Activated naive CD8-positive, alpha-beta T cell treated with anti-CD3 and anti-CD28 coated beads, Interleukin-2, amount 10 ng/mL, durations not matched to agents 7 days and 5 days (primary cell): ENCODE measurements at regions not wholly inside any gene's neighbourhood (a gene's known extent, or its start where the extent isn't known, plus 50 kb on each side); places are given as distances from the start of the nearest gene placed in this dataset.
"Not testable (repeated sequence)": the region's sequence is repeated elsewhere in the genome, so short reads cannot be mapped to it uniquely, and the experiment has no call there.

Source experiments
- ATAC-seq: fragments of 150-1000 bp; cut with Tn5 transposase; one replicate; pipeline ENCODE4 v1.10.0; 2021; ENCODE audit warnings: low read depth, moderate library complexity
- POLR2A ChIA-PET: fragments of 350-600 bp; sonication (Branson Sonifier 250); formaldehyde crosslinking; loops from one replicate; lab custom pipeline; 2021; ENCODE audit warnings: antibody characterized with exemption; lab: Charles Lee
- DNase-seq: peaks from one replicate; pipeline ENCODE4 v3.0.0; 2021
- H3K27ac Mint-ChIP-seq: one replicate; pipeline ENCODE4 v1.8.0; 2022; ENCODE audit warnings: mild to moderate bottlenecking, mixed read lengths
- H3K27me3 Mint-ChIP-seq: one replicate; pipeline ENCODE4 v1.8.0; 2022; ENCODE audit warnings: mild to moderate bottlenecking, moderate library complexity, mixed read lengths
- H3K36me3 Mint-ChIP-seq: one replicate; pipeline ENCODE4 v1.8.0; 2021; ENCODE audit warnings: mild to moderate bottlenecking, mixed read lengths
- H3K4me1 Mint-ChIP-seq: one replicate; pipeline ENCODE4 v1.8.0; 2021; ENCODE audit warnings: mixed read lengths
- H3K4me3 Mint-ChIP-seq: one replicate; pipeline ENCODE4 v1.8.0; 2022; ENCODE audit warnings: mild to moderate bottlenecking, moderate library complexity, mixed read lengths
- H3K9me3 Mint-ChIP-seq: one replicate; pipeline ENCODE4 v1.8.0; 2021; ENCODE audit warnings: mixed read lengths

DNA sequence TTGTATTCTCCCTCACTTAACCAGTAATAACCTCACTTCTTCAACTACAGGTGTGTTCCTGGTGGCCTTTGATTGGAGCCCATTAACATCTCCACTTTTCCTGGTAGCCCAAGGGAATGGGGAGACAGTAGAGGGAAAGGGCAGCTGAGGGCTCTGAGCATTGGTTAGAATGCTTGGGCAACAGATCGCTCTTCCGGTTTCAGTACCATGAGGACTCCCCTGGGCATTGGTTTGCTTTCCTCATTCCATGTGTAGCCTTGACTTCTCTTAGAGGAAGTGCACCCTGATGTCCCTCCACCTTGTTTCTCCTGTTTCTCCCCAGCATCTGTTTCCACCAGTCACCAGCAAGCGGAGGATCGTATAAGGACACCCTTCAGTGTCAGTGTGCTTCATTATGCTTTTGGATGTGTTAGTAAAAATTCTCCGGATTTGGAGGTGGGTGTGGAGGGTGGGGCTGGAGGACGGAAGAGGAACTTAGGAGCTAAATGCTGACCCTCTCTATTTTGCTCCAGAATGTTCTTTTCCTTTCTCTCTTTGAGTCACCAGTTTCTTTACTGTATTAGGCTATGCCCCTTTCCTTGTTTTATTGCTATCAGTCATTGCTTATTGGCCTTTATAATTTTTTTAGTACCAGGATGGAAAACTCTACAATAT lies 50.6 kb upstream of the ZNG1B start:
- H3K36me3 Mint-ChIP-seq, DNase-seq, H3K4me3 Mint-ChIP-seq, POLR2A ChIA-PET, H3K9me3 Mint-ChIP-seq, H3K27ac Mint-ChIP-seq, ATAC-seq: not testable (repeated sequence)
- peaks cover 13% of the 10 kb centered on the region for H3K4me1 Mint-ChIP-seq
- peaks cover 42% of the 10 kb centered on the region for H3K27me3 Mint-ChIP-seq

DNA sequence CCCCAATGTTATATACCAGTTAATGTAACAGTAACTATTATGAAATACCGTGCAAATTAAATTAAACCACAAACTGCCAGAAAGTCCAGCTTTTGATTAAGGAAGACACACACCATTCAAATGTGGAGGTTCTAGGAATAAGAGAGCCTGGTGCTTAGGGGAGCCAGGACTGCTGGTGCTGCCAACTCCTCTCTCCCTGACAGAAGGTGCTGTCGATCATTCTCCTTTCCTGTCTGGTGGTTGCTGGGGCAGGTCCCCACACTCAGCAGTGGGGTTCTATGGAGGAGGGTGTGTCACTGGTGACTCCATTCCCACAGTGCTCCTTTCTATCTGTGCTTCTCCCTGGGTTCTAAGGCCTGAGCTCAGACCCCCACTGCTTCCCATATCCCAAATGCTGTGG lies 57.9 kb upstream of the ZNG1B start:
- H3K4me3 Mint-ChIP-seq, POLR2A ChIA-PET, H3K36me3 Mint-ChIP-seq, H3K9me3 Mint-ChIP-seq, H3K27ac Mint-ChIP-seq, DNase-seq, ATAC-seq, H3K4me1 Mint-ChIP-seq: not testable (repeated sequence)
- peaks cover 33% of the 10 kb centered on the region for H3K27me3 Mint-ChIP-seq

- POLR2A ChIA-PET = no interaction called here
Observed at GRCh38 chr2:113376913-113377445, 60.5 kb upstream of the ZNG1B start.

DNA sequence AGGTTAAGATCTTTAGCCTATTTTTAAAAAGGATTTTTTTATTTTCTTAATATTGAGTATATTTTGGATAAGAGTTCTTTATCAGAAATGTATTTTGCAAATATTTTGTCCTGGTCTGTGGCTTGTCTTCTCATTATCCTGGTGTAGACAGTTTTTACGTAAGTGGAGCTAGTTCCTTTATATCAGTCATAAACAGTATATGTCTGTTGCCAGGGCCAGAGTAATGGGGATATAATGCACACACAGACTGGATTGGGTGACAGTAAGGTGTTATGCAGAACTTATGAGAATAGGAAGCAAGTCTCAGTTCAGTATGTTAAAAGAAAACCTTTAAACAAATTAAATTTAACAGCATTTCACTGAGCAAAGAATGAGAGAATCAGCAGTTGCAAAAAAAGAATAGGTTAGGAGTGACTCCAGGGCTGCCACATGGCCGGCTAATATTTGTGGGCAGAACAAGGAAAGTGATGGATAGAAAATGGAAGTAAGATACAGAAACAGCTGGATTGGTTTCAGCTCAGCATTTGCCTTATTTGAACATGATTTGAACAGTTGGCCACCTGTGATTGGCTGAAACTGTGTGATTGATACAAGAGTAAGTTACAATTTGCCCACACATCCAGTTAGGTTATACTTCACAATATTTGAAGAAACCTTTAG lies 61.1 kb upstream of the ZNG1B start:
- Mint-ChIP-seq H3K4me1 (peaks cover 7% of the 10 kb centered on the region), H3K9me3 (no peaks in the 10 kb centered on the region), H3K27me3 (peaks cover 17% of the 10 kb centered on the region), H3K36me3 (peaks cover 2% of the 10 kb centered on the region), H3K4me3 (no peak overlapping the region), H3K27ac (peak overlapping the region; percentile 1)
- DNase-seq (no peak), ATAC-seq (no peak)
- POLR2A ChIA-PET = no interaction called here

More at GRCh38 chr2:113376913-113377445, 60.5 kb upstream of the ZNG1B start:
- H3K4me1 Mint-ChIP-seq = peaks cover 7% of the 10 kb centered on the region
- H3K4me3 Mint-ChIP-seq = no peak overlapping the region
- H3K36me3 Mint-ChIP-seq = peaks cover 2% of the 10 kb centered on the region
- no peak for DNase-seq
- H3K27ac Mint-ChIP-seq = no peak overlapping the region
- no peaks in the 10 kb centered on the region for H3K9me3 Mint-ChIP-seq
- no peak for ATAC-seq
- peaks cover 19% of the 10 kb centered on the region for H3K27me3 Mint-ChIP-seq

DNA sequence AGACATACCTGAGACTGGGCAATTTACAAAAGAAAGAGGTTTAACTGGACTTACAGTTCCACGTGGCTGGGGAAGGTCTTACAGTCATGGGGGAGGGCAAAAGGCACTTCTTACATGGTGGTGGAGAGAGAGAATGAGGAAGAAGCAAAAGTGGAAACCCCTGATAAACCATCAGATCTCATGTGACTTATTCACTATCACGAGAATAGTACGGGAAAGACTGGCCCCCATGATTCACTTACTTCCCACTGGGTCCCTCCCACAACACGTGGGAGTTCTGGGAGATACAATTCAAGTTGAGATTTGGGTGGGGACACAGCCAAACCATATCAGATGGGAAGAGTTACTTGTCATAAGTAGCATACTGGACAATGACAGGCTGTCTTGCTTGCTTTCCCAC lies 62.6 kb upstream of the ZNG1B start:
- H3K27ac Mint-ChIP-seq, POLR2A ChIA-PET, H3K36me3 Mint-ChIP-seq, DNase-seq, H3K9me3 Mint-ChIP-seq, H3K4me3 Mint-ChIP-seq, ATAC-seq: not testable (repeated sequence)
- H3K4me1 Mint-ChIP-seq = peaks cover 16% of the 10 kb centered on the region
- H3K27me3 Mint-ChIP-seq = peaks cover 15% of the 10 kb centered on the region

GRCh38 chr2:113372258-113372834 lies 65.1 kb upstream of the ZNG1B start:
- H3K4me3 Mint-ChIP-seq, ATAC-seq, H3K36me3 Mint-ChIP-seq, H3K9me3 Mint-ChIP-seq, H3K27ac Mint-ChIP-seq, DNase-seq, POLR2A ChIA-PET: not testable (repeated sequence)
- Mint-ChIP-seq H3K4me1 (peaks cover 24% of the 10 kb centered on the region), H3K27me3 (peaks cover 11% of the 10 kb centered on the region)

GRCh38 chr2:113370478-113371091 lies 66.9 kb upstream of the ZNG1B start:
- H3K4me1 Mint-ChIP-seq = peaks cover 25% of the 10 kb centered on the region
- peak overlapping the region; percentile 70 for H3K27ac Mint-ChIP-seq
- POLR2A ChIA-PET = interaction anchor here (1.7 kb wide), 1 partner anchor 122 kb away, joined by 4 read pairs; no protein-coding TSS in a partner anchor

DNA sequence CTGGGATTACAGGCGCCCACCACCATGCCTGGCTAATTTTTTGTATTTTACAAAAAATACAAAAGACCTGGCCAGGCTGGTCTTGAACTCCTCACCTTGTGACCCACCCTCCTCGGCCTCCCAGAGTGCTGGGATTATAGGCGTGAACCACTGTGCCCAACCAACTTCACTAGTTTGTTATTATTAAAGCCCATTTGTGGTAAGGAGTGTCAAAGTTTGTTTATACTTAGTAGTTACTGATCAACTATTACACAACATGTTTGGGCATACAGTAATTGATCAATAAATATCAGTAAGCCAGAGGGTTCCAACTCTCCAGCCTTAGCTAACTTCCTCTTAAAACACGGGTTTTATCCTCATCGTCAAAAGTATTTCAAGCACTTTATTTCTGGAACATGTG lies 67.5 kb upstream of the ZNG1B start:
- Mint-ChIP-seq H3K36me3 (no peaks in the 10 kb centered on the region), H3K4me1 (peaks cover 30% of the 10 kb centered on the region), H3K27ac (no peak overlapping the region), H3K4me3 (no peak overlapping the region), H3K27me3 (peaks cover 3% of the 10 kb centered on the region), H3K9me3 (no peaks in the 10 kb centered on the region)
- DNase-seq (no peak), ATAC-seq (no peak)
- POLR2A ChIA-PET = interaction anchor here (1.7 kb wide), 1 partner anchor 122 kb away, joined by 4 read pairs; no protein-coding TSS in a partner anchor

More at GRCh38 chr2:113370478-113371091, 66.9 kb upstream of the ZNG1B start:
- Mint-ChIP-seq H3K27me3 (peaks cover 7% of the 10 kb centered on the region), H3K4me3 (no peak overlapping the region), H3K36me3 (no peaks in the 10 kb centered on the region), H3K9me3 (no peaks in the 10 kb centered on the region)
- DNase-seq = peak; percentile 61
- peak; percentile 95 for ATAC-seq

DNA sequence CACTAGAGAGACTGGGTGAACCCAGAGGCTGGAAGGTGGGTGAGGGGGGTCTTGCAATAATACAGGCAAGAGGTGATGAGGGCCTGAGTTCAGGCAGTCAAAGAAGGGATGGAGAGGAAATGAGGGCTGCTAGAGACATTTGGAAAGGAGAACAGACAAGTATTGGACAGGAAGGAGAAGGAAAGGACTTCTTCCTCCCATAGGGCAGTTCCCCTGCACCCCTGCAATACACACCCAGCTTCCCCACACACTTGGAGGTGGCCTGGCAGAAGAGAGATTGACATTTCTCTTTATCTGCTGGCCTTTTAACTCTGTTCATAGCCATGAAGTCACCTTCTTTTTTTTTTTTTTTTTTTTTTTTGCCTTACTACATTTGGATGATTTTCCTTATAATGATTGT lies 68.9 kb upstream of the ZNG1B start:
- DNase-seq, H3K4me3 Mint-ChIP-seq, H3K27ac Mint-ChIP-seq, ATAC-seq, POLR2A ChIA-PET, H3K27me3 Mint-ChIP-seq, H3K9me3 Mint-ChIP-seq, H3K36me3 Mint-ChIP-seq: not testable (repeated sequence)
- peaks cover 31% of the 10 kb centered on the region for H3K4me1 Mint-ChIP-seq

- ATAC-seq, H3K9me3 Mint-ChIP-seq, H3K4me3 Mint-ChIP-seq, H3K36me3 Mint-ChIP-seq, POLR2A ChIA-PET, H3K27me3 Mint-ChIP-seq, DNase-seq, H3K27ac Mint-ChIP-seq: not testable (repeated sequence)
- H3K4me1 Mint-ChIP-seq = peaks cover 36% of the 10 kb centered on the region
Observed at GRCh38 chr2:113366821-113367220, 70.7 kb upstream of the ZNG1B start.

- H3K9me3 Mint-ChIP-seq, H3K4me3 Mint-ChIP-seq, H3K27me3 Mint-ChIP-seq, DNase-seq, H3K27ac Mint-ChIP-seq, ATAC-seq, H3K36me3 Mint-ChIP-seq, POLR2A ChIA-PET: not testable (repeated sequence)
- peaks cover 42% of the 10 kb centered on the region for H3K4me1 Mint-ChIP-seq
Observed at GRCh38 chr2:113365791-113366190, 71.7 kb upstream of the ZNG1B start.

DNA sequence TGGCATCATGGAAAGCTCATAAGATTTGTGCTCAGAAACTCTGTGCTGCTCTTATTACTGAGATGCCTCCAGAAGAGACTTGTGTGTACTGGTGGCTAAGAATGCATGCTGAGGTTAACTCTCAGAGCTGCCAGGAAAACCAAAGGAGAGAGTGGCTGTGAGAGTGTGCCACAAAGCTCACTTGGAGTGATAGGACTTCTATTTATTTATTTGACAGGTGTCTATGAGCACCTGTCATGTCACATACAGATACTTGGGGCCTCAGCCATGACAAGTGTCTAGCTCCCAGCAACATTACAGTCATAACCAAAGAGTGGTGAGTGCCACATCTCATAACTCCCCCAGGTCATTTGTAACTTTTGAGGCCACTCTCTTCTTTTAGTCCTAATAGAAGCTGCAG lies 72.2 kb upstream of the ZNG1B start:
- ATAC-seq, H3K9me3 Mint-ChIP-seq, DNase-seq, H3K27ac Mint-ChIP-seq, H3K27me3 Mint-ChIP-seq, H3K36me3 Mint-ChIP-seq, POLR2A ChIA-PET, H3K4me3 Mint-ChIP-seq: not testable (repeated sequence)
- H3K4me1 Mint-ChIP-seq = peaks cover 42% of the 10 kb centered on the region

DNA sequence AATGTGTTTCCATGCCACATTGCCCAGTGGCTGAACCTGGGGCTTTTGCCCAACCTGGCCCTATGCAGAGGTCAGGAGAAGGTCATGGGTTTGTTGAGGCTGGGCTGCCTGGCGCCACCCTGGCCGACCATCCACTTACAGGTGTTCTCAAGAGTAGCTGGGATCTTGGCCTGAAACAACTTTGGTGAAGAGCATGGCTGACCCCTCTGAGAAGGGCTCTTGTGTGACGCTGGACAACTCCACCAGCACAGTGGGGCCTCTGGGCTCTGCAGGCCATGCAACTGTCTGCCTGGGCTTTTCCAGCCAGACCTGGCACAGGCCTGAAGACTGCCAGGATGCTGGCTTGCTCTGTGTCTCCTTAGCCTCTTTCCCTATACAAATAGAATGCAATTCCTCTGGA lies 76.4 kb upstream of the ZNG1B start:
- no peak overlapping the region for H3K4me3 Mint-ChIP-seq
- H3K9me3 Mint-ChIP-seq = no peaks in the 10 kb centered on the region
- ATAC-seq (no peak), DNase-seq (no peak)
- H3K36me3 Mint-ChIP-seq = no peaks in the 10 kb centered on the region
- H3K27me3 Mint-ChIP-seq = no peaks in the 10 kb centered on the region
- no peak overlapping the region for H3K27ac Mint-ChIP-seq
- peaks cover 51% of the 10 kb centered on the region for H3K4me1 Mint-ChIP-seq
- POLR2A ChIA-PET = interaction anchor here (1.7 kb wide), 1 partner anchor 110 kb away, joined by 6 read pairs; no protein-coding TSS in a partner anchor
